SK-N-MC (cell line): ENCODE measurements at regions not wholly inside any gene's neighbourhood (a gene's known extent, or its start where the extent isn't known, plus 50 kb on each side); places are given as distances from the start of the nearest gene placed in this dataset.

Source experiments
- DNase-seq: peaks from one replicate; pipeline ENCODE4 v3.0.0-alpha.2; 2011; ENCODE audit warnings: low read depth, low spot score
- H3K27ac ChIP-seq: fragments of 200-600 bp; sonication (generic); 2 replicates; pipeline ENCODE4 v1.5.1; 2016; ENCODE audit warnings: mixed run types
- H3K36me3 ChIP-seq: fragments of 200-600 bp; sonication (generic); 2 replicates; pipeline ENCODE4 v1.6.1; 2017; ENCODE audit warnings: antibody characterized with exemption, low read length, mixed read lengths; ENCODE audit not compliant: insufficient read depth
- H3K4me3 ChIP-seq: fragments of 200-600 bp; sonication (generic); 2 replicates; pipeline ENCODE4 v1.5.1; 2016
- H3K9ac ChIP-seq: fragments of 200-600 bp; sonication (generic); 2 replicates; pipeline ENCODE4 v1.8.0; 2017; ENCODE audit warnings: mixed run types, mixed read lengths; ENCODE audit not compliant: insufficient read length
- H3K9me3 ChIP-seq: fragments of 200-600 bp; sonication (generic); 2 replicates; pipeline ENCODE4 v1.6.1; 2017; ENCODE audit warnings: low read depth, mild to moderate bottlenecking, antibody characterized with exemption, low read length, moderate library complexity, mixed read lengths
- EZH2 ChIP-seq: fragments of 200-600 bp; sonication (generic); IDR thresholded peaks from one replicate; pipeline ENCODE4 v1.6.1; 2017; ENCODE audit warnings: antibody characterized with exemption
- FOXP2 ChIP-seq: optimal IDR thresholded peaks from 2 replicates; pipeline ENCODE3; 2011; ENCODE audit warnings: mild to moderate bottlenecking, moderate library complexity; ENCODE audit not compliant: insufficient read depth; ENCODE audit errors: extremely low read length, control extremely low read depth
- POLR2AphosphoS5 ChIP-seq: IDR thresholded peaks from 2 replicates; pipeline ENCODE4 v1.6.1; 2012; ENCODE audit warnings: mild to moderate bottlenecking, low read depth, low read length, borderline replicate concordance

DNA sequence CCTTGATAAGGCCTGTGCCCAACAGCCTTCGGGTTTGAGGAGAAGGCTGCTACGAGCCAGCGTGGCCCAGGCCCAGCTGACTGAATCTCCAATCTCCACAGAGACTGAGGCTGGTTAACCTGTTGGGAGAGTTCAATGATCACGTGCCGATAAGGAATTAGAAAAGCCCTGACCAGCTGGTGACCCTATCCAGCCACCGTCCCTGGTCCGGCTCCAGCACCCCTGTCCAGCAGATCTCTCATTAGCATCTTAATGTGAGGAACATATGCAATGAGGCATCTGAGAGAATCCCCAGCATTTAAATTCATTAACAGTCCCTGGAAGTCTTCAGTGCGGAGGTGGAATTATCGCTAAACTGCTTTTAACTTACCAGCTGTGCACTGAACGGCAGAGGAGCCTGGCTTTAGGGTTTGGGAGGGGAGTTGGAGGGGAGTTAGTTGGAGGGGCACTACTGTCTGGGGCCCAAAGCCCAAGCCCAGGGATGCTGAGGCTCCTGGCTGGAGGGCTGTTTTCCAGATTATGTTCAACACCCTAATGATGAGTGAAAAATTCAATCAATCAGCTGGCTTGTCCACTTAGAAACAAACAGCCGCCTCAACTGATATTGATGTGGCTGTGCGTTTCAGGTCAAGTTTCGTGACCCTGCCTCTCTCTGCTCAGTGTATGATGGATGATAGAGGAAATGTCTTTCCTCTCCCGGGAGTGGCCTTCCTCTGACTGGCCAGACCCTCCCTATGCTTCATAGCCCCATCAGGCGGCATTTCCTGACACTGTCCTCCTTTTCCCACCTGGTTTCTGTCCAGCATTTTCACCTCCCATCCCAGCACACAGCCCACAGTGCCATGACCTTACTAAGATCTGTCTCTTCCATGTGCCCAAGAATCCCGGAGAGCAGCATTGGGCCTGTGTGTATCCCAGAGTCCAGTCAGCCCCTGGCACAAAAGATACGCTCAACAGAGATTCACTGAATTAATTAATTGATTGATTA, 184.5 kb downstream of the CCT6B start:
- H3K36me3 ChIP-seq, result no peaks in the 10 kb centered on the region
- H3K9me3 ChIP-seq, result no peaks in the 10 kb centered on the region
- no peak overlapping the region for H3K27ac ChIP-seq
- DNase-seq, result no peak
- no peak overlapping the region for H3K4me3 ChIP-seq
- no peak for TF ChIP-seq FOXP2
- no peak for TF ChIP-seq POLR2AphosphoS5
- no peak for TF ChIP-seq EZH2
- no peak overlapping the region for H3K9ac ChIP-seq

DNA sequence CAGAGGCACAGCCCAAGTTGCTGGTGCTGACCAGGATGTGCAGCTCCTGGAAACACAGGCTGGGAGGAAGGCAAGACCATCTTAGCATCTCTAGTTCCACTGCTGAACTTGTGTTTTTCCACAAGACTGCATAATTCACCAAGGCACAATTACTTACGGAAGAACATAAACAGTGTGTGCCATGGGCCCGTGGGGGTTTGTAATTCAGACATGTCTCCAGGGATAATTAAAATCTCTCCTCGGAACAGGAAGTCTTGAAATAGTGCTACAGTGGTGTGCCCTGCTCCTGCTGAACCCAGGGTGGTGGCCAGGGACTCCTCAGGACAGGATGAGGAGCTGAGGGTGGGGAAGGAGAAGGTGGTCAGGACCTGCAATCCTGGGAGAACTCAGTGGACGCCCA, 188.2 kb downstream of the CCT6B start:
- no peak for TF ChIP-seq EZH2
- TF ChIP-seq POLR2AphosphoS5, result no peak
- no peak for TF ChIP-seq FOXP2
- no peak overlapping the region for H3K9ac ChIP-seq
- H3K27ac ChIP-seq, result no peak overlapping the region
- no peak overlapping the region for H3K4me3 ChIP-seq
- H3K36me3 ChIP-seq, result no peaks in the 10 kb centered on the region
- H3K9me3 ChIP-seq, result no peaks in the 10 kb centered on the region
- DNase-seq, result no peak

DNA sequence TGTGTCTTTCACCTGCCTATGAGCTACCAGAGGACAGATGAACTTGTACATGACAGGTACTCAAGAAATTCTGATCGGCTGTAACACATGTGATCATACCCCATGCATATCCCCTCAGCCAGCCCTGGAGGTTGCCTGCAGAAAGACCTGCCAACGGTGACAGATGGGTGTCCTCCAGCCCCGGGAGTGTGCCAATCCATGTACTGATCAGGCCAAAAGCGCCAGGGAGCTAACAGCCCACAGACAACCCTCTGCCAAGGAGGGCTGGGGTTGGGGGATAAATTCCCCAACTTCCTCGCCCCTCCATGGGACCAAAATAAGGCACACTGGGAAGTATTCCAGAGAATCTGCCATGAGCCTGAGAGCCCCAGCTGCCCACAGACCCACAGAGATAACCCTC, 189.4 kb downstream of the CCT6B start:
- Histone ChIP-seq H3K4me3 (no peak overlapping the region), H3K9ac (no peak overlapping the region), H3K36me3 (no peaks in the 10 kb centered on the region), H3K27ac (no peak overlapping the region), H3K9me3 (no peaks in the 10 kb centered on the region)
- TF ChIP-seq FOXP2 (no peak), EZH2 (no peak), POLR2AphosphoS5 (no peak)
- no peak for DNase-seq

DNA sequence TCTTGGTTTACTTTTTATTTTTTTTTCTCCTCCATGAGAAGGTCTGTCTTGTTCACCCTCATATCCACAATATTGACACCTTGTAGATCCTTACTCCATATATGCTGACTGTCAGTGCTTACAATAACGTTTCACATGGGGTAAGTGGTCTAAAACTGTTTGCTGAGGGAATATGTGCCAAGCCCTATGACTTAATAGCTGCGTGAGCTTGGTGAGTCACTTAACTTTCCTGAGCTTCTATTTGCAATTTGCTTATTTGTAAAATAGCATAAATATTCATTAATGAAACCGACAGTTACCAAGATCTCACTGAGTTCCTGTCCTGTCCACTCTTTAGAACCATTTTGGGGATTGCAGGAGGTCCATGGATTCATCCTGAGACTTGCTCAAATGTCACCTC, 190.7 kb downstream of the CCT6B start:
- no peaks in the 10 kb centered on the region for H3K9me3 ChIP-seq
- H3K27ac ChIP-seq, result no peak overlapping the region
- no peak overlapping the region for H3K9ac ChIP-seq
- DNase-seq, result no peak
- no peak for TF ChIP-seq POLR2AphosphoS5
- TF ChIP-seq EZH2, result no peak
- TF ChIP-seq FOXP2, result no peak
- H3K36me3 ChIP-seq, result no peaks in the 10 kb centered on the region
- no peak overlapping the region for H3K4me3 ChIP-seq

DNA sequence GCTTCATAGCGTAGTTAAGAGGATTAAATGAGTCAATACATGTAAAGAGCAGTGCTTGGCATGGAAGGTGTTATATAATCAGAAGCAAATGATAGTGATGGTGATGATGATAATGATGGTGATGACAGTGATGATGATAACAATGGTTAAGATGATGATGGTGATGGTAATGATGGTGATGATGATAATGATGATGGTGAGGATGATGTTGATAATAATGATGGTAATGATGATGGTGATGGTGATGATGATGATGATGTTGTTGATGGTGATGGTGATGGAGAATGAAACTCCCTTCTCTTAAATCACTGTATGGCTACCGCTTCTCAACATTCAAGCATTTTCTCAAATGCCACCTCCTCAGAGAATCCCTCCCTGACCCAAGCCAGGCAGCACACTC, 190.5 kb downstream of the TMEM132E start:
- Histone ChIP-seq H3K27ac (no peak overlapping the region), H3K4me3 (no peak overlapping the region), H3K36me3 (no peaks in the 10 kb centered on the region), H3K9me3 (no peaks in the 10 kb centered on the region), H3K9ac (no peak overlapping the region)
- TF ChIP-seq EZH2 (no peak), FOXP2 (no peak), POLR2AphosphoS5 (no peak)
- DNase-seq, result no peak

DNA sequence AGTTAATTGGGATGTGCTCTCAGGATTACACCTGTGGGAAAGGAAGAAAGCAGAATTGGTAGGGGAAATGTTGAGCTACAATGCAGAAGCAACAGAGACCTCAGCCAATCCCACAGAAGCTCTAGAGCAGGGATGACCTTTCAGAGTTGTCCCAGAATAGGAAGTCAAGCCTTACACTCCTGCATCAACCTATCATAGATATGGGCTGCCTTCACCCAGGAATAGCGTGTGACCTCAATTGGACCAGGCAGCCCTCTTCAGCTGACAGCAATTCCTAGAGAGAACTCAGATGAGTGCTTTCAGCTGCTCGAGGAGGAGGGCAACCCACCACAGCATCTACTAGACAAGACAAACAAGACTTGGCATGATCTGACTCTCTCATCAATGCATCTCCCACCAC, 189.7 kb downstream of the TMEM132E start:
- no peak for TF ChIP-seq POLR2AphosphoS5
- no peak for TF ChIP-seq EZH2
- TF ChIP-seq FOXP2, result no peak
- Histone ChIP-seq H3K4me3 (no peak overlapping the region), H3K9ac (no peak overlapping the region), H3K27ac (no peak overlapping the region), H3K36me3 (no peaks in the 10 kb centered on the region), H3K9me3 (no peaks in the 10 kb centered on the region)
- DNase-seq, result no peak

DNA sequence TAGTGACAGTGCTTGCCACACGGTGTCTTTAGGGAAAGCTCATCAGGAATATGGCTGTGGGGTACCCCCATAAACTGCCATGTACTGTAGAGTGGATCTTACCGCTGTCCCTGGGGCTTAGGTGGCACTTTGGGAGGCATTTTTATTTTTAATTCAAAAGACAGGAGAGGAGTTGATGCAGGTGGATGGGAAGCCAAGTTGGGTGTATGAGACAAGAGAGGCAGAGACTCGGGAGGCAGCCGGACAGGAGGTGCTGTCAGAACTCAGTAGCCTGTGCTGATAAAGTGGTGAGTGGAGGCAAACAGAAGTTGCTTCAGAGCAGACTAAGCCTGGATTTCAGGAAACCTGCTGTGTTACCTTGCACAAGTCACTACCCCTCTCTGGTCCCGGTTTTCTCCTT, 185.9 kb downstream of the TMEM132E start:
- Histone ChIP-seq H3K27ac (no peak overlapping the region), H3K36me3 (no peaks in the 10 kb centered on the region), H3K9me3 (no peaks in the 10 kb centered on the region), H3K9ac (no peak overlapping the region), H3K4me3 (no peak overlapping the region)
- DNase-seq, result no peak
- TF ChIP-seq POLR2AphosphoS5 (no peak), FOXP2 (no peak), EZH2 (no peak)

DNA sequence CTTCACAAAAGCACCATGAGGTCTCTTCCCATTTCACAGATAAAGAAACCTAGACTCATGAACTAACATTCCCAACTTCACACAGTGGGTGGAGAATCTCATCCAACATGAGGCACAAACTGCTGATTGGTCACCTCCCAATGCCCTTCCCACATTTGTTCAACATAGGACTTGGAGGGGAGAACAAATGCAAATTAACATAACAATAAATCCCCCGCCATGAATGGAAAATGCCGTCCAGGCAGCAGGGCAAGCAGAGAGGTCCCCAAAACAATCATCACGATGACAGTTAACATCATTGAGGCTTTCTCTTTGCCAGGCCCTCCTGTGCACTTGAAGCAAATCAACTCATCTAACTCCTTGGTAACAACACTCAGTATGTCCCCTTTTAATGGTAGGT, 185.3 kb downstream of the TMEM132E start:
- Histone ChIP-seq H3K4me3 (no peak overlapping the region), H3K36me3 (no peaks in the 10 kb centered on the region), H3K9me3 (no peaks in the 10 kb centered on the region), H3K27ac (no peak overlapping the region), H3K9ac (no peak overlapping the region)
- TF ChIP-seq EZH2, result no peak
- TF ChIP-seq POLR2AphosphoS5, result no peak
- no peak for TF ChIP-seq FOXP2
- no peak for DNase-seq
